22Rv1 (cell line): ENCODE measurements at regions not wholly inside any gene's neighbourhood (a gene's known extent, or its start where the extent isn't known, plus 50 kb on each side); places are given as distances from the start of the nearest gene placed in this dataset.

ENCODE experiments used
- H3K27ac ChIP-seq: fragments of 450-650 bp; 2 replicates; pipeline ENCODE4 v1.5.1; 2017
- ZFX ChIP-seq: fragments of 450-650 bp; IDR thresholded peaks from 2 replicates; pipeline ENCODE4 v1.6.1; 2017; ENCODE audit warnings: antibody characterized with exemption, borderline replicate concordance
- TF ChIP-seq, protein P1 (sequence below): fragments of 450-650 bp; IDR thresholded peaks from 2 replicates; pipeline ENCODE4 v1.5.1; 2017; ENCODE audit warnings: mild to moderate bottlenecking

DNA sequence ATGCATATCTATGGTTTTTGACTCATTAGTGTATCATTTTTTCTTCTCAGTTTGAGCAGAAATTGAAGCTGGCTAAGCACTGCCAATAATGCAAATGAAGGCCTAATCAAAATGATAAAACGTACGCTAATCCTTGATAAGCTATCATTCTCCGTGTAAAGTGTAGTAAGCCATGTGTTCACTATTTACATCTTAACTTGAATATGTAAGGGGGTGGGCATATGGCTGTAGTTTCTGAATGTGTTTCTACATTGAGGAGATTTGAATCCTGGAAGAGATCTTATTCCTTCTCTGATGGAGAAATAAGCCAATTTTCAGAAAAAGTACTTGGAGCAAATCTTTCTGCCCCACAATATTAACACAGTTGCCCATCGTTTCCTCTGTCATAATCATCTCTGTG, 351.8 kb upstream of the ANO3 start:
- TF ChIP-seq, protein P1, sequence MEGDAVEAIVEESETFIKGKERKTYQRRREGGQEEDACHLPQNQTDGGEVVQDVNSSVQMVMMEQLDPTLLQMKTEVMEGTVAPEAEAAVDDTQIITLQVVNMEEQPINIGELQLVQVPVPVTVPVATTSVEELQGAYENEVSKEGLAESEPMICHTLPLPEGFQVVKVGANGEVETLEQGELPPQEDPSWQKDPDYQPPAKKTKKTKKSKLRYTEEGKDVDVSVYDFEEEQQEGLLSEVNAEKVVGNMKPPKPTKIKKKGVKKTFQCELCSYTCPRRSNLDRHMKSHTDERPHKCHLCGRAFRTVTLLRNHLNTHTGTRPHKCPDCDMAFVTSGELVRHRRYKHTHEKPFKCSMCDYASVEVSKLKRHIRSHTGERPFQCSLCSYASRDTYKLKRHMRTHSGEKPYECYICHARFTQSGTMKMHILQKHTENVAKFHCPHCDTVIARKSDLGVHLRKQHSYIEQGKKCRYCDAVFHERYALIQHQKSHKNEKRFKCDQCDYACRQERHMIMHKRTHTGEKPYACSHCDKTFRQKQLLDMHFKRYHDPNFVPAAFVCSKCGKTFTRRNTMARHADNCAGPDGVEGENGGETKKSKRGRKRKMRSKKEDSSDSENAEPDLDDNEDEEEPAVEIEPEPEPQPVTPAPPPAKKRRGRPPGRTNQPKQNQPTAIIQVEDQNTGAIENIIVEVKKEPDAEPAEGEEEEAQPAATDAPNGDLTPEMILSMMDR, result no peak
- no peak for TF ChIP-seq ZFX
- no peak overlapping the region for H3K27ac ChIP-seq

DNA sequence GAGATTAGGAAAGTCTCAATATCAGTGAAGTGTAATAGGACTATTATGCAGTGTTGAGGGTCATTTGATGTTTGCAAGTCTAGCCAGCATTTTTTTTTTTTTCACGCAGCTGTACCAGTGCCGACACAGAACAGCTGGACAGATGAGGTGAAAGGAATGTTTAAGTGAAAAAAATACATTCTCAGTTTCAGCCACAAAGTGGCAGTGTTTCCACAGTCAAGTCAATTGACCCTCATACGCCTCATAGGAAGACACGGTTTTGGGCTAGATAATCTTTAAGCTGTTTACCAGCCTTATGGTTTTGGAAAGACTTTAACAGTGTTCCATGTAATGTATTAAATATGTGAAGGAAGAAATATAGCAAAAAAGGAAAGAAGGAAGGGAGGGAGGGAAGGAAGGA, 349.9 kb upstream of the ANO3 start:
- H3K27ac ChIP-seq, result no peak overlapping the region
- TF ChIP-seq ZFX, result no peak
- TF ChIP-seq, protein P1, result peak; percentile 73

DNA sequence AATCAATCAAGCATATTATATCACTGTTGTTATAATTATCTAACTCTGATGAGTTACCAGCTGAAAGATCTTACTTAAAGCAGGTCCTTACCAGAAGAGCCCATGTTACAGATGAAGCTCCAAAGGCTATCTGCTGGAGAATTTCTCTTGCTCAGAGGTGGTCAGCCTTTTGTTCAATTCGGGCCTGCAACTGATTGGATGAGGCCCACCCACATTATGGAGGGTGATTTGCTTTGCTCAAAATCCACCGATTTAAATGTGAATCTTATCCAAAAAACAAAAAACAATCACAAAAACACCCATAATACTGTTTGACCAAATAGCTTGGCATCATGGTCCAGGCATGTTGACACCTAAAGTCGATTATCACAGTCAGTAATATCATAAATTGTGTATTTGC, 348.6 kb upstream of the ANO3 start:
- H3K27ac ChIP-seq, result no peak overlapping the region
- TF ChIP-seq, protein P1, result no peak
- no peak for TF ChIP-seq ZFX

DNA sequence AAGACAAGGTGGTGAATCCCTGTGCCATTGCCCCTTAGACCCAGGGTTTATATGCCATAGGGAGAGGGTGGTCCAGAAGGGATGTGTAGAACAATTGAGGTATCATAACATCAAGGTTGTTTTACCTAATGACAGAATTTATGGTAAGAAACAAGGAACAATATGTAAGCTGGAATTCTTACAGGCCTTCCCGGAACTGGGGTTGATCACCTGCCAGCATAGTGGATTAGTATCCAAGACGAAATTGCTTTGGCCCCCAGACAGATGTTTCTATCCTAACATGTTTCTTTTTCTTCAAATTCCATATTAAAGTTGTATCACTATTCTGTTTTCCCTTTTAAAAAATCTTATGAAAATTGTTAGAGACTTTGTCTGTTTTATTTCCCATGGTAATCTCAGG, 343.8 kb upstream of the ANO3 start:
- TF ChIP-seq, protein P1, result no peak
- TF ChIP-seq ZFX, result no peak
- H3K27ac ChIP-seq, result no peak overlapping the region

DNA sequence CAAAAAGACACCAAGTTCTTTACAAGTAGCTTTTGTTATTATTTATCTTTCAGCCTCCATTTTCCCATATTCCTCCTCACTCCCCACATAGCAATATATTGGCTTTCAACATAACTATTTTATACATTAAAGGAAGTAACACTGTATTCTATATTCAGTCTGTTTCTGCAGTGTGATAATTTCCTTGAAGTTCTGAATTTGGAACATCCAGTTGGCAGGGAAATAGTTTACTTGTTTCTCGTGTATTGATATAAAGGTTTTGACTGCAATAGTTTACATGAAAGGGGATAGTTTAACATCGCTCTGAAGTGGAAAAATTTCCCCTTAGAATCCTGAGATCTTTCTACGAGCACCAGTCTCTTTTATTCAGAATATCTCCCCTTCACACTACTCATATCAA, 341.5 kb upstream of the ANO3 start:
- H3K27ac ChIP-seq, result no peak overlapping the region
- no peak for TF ChIP-seq ZFX
- TF ChIP-seq, protein P1, result no peak

DNA sequence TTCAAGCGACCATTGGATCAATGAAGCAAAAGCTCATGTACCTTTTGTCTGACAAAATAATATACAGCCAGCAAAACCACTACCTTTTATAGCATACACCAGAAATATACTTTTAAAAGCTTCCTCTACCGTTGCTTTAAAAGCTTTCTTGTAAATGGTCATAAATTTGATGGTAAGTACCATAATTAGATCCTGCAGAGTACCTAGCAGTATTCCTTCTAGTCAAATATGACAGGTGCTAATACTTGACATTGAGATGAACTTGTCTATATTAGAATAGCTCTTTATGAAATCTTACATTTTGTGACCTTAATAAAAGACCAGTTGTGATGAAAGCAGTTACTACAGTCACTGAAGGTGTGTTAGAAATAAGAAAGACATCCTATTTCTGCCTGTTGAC, 340.5 kb upstream of the ANO3 start:
- no peak for TF ChIP-seq ZFX
- TF ChIP-seq, protein P1, result no peak
- no peak overlapping the region for H3K27ac ChIP-seq

DNA sequence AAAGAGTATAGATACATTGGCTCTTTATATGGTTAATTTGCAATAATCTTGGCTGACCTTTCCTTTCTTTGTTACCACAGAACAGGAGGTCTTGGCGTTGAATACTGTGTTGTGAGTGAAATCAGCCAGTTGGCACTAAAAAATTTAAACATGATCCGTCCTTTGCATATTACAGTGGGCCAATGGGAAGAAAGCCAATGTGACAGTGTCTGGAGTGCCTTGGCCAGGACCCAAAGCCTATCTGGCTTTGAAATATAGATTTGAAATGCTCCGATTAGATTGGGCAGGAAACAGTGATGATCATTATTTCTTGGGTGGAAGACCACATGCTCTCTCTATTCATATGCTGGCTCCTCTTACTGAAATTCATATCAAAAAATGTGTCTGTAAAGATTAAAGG, 339.6 kb upstream of the ANO3 start:
- no peak overlapping the region for H3K27ac ChIP-seq
- TF ChIP-seq ZFX, result no peak
- TF ChIP-seq, protein P1, result no peak
